ENCODE measurements at regions not wholly inside any gene's neighbourhood (a gene's known extent, or its start where the extent isn't known, plus 50 kb on each side); places are given as distances from the start of the nearest gene placed in this dataset.
"Not testable (repeated sequence)": the region's sequence is repeated elsewhere in the genome, so short reads cannot be mapped to it uniquely, and the experiment has no call there.

GRCh38 chr4:25994577-25994976 lies 80.6 kb downstream of the SMIM20 start:
- not testable (repeated sequence) for TF ChIP-seq CTCF (IDR thresholded peaks at IDR 0.05; ENCODE audit: poor library complexity); EZH2phosphoT487 (IDR thresholded peaks at IDR 0.05; ENCODE audit: low read depth, severe bottlenecking, unreplicated experiment); EZH2 (IDR thresholded peaks at IDR 0.05; ENCODE audit: borderline replicate concordance)

All from hepatocyte (in vitro differentiated cells).